ENCODE measurements at regions not wholly inside any gene's neighbourhood (a gene's known extent, or its start where the extent isn't known, plus 50 kb on each side); places are given as distances from the start of the nearest gene placed in this dataset.

GRCh38 chr4:166274136-166274761 lies 401.2 kb downstream of the TLL1 start:
- ATAC-seq = no peak
- DNase-seq = no peak

DNA sequence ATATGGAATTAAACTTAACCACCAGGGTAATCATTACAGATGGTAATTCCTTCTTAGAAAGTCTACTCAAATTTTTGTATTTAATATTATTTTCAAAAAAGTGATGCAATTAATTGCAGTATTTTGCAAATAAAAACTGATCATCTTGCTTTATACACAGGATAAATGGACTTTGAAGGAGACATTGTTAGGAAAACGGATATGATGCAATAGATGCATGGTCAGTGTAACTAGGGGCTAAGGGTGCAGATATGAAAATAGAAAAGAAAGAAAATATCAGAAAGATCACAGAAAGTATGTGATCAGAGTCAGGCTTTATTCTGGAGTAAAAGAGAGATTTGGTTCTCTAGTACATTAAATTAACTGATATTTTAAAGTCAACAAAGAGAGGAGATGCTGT lies 401.7 kb downstream of the TLL1 start:
- no peak for DNase-seq
- no peak for ATAC-seq

DNA sequence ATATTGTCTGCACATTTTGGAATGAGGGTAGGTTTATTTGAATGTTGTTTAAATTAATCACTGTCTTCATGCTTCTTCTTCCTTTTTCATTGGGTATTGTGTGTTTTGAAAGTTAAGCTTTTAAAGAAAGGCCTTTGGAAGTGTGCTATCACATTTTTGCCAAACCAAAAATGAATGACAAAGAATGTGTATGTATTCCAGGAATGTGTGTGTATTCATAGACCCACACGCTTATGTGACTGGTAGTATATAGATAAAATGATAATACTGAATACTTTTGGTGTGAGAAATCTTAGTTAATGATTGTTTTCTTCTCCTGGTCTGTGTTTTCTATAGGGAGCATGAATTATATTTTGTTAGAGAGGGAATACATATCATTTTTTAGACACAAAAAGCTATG lies 404.4 kb downstream of the TLL1 start:
- DNase-seq (no peak), ATAC-seq (no peak)

DNA sequence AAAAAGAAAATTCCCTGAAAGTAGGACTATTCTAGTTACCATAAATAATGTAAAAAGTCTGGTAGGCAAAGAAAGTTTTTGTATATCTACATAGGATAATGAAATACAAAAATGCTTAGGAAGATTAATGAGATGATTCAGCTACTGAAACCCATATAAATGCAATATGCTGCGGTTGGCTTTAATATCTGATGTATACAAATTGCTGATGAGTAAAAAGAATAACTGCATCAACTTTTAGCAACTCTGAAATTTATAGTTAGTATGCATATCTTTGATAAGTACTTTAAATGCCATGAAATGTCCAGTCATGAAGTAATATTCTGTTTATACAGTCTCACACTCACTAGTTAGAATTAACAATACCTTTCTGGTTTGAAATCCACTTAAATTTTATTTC lies 404.8 kb downstream of the TLL1 start:
- DNase-seq (no peak), ATAC-seq (no peak)

DNA sequence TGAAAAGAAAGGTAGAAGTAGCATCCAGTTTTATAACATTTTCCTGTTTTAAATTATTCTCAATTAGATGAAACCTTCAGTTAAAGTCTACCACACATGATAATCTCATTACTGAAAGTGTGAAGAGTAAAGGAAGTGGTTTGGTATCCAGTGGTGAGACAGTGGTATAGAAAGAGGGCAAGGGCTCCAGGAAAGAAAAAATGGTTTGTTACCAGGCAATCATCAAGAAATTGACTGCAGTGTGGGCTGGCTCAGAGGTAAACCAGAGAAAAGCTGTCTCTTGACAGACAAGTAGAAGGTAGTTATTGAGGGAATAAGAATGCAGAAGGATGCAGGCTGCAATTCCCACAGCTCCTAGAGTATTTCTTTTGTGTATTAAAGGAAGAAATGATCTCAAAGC lies 406.2 kb downstream of the TLL1 start:
- ATAC-seq = no peak
- DNase-seq = no peak

DNA sequence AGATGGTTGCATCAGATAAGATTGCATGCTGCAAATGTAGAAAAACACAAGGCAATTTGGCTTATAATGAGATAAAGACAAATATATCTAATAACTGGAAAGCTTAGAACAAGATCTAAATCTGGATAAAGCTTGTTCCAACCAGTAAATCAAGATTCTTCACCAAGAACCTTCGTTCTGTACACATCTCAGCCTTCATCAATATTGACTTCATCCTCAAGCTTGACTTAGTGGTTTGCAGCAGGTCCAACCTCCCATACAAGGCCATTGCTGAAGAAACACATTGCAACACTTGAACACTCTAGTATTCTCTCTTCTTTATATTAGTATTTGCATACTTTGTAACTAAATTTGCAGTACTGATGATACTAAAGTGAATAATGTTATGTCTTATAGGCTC lies 407.6 kb downstream of the TLL1 start:
- no peak for DNase-seq
- no peak for ATAC-seq

DNA sequence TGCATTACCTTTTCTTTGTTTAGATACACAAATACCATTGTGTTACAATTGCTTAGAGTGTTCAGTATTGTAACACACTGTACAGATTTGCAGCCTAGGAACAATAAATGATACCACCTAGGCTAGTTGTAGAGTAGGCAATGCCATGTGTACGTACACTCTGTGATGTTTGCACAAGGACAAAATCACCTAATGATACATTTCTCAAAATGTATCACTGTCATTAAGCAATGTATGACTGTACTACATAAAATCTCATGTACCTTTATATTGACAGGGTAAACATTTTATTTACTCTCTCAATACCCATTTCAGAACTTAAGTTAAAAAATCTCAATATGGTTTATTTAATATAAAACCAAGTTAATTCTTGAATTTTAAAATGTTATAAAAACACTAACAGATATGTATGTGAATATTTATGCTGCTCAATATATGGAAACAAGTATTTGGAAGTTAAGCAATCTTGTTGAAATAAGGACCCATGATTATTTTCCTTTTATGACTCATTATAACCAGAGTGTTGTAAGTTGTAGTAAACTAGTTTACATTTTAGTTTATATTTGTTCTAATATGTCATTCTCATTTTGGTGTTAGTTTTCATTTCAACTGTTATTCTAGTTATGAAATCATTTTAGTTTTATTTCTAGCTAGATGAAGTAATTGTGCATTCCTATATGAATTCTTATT lies 409.2 kb downstream of the TLL1 start:
- DNase-seq = no peak
- ATAC-seq = no peak

GRCh38 chr4:166284221-166284620 lies 411.2 kb downstream of the TLL1 start:
- DNase-seq (no peak), ATAC-seq (no peak)

- DNase-seq (no peak), ATAC-seq (no peak)
Measured at GRCh38 chr4:166290426-166290825, 417.4 kb downstream of the TLL1 start.

GRCh38 chr4:166293556-166293955 lies 420.5 kb downstream of the TLL1 start:
- DNase-seq (no peak), ATAC-seq (no peak)

- ATAC-seq (no peak), DNase-seq (no peak)
Measured at GRCh38 chr4:166301266-166301665, 428.2 kb downstream of the TLL1 start.

DNA sequence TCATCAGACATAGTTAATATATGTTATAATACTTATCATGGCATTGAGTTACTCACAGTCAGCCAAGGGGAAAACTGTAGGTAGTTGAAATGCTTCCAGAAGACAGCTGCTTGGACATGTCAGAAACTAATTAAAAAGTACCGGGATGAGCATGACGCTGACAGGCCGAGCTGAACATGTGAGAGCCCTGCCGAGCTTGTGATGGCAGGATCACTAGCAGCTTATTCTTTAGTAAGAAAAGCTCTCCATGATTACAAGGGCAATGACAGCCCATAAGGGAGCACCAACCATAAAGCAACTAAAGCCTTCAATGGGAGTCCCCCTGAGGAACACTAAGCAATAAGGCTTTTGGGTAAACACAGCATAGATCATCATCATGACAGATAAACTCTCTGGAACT lies 435.6 kb downstream of the TLL1 start:
- DNase-seq (no peak), ATAC-seq (no peak)

DNA sequence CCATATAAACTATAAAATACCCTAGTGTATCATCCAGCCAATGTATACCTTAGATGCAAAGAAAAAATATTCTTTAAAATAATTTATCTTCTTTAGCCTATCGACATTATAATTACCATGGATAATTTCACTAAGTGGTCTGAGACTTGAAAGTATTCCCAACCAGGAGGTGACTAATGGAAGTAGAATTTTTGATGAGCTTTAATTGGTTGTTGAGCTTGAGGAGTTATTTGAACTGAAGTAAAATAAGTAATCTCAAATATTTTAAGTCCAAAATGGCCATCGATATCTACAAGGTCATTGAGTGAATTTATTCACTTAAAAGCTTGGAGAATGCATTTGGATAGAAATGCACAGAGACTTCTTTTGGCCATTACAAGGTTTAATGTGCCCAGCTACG lies 436.2 kb downstream of the TLL1 start:
- no peak for DNase-seq
- ATAC-seq = no peak

DNA sequence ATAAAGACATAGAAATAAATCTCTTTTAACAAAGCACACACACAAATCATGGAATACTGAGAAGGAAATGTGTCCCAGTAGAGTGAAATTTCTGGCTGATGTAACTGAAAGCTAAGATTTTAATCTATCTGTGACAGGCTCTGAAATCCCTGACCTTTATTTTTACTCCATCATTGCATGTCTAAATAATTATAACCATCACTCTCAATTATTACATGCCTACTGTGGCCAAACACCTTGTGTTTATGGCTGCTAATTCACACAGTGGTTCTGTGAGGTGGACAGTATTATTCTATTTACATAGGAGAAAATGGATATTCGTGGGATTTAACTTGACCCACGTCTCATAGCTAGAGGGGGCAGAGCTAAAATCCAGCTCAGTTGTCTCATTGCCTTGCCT lies 438.1 kb downstream of the TLL1 start:
- DNase-seq (no peak), ATAC-seq (no peak)

DNA sequence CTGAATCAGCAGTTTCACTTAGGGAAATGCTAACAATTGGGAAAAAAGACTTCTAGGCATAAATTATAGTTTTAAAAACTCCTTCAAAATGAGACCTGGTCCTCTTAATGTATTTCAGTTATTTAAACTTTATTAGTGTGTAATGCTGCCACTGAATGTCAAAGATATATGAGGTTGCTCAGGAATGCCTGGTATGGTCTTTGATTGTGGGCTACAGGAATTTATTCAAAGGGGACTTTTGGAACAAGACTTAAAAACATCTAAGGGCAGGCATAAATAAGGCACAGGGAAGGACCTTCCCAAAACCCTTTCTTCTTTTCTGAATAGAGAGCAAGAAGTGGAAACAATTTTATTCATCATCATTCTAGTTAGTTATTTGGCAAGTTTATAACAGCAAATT lies 439.1 kb downstream of the TLL1 start:
- DNase-seq (no peak), ATAC-seq (no peak)

GRCh38 chr4:166314902-166315301 lies 441.9 kb downstream of the TLL1 start:
- no peak for DNase-seq
- no peak for ATAC-seq

- DNase-seq (no peak), ATAC-seq (no peak)
Measured at GRCh38 chr4:166315721-166316467, 442.9 kb downstream of the TLL1 start.

DNA sequence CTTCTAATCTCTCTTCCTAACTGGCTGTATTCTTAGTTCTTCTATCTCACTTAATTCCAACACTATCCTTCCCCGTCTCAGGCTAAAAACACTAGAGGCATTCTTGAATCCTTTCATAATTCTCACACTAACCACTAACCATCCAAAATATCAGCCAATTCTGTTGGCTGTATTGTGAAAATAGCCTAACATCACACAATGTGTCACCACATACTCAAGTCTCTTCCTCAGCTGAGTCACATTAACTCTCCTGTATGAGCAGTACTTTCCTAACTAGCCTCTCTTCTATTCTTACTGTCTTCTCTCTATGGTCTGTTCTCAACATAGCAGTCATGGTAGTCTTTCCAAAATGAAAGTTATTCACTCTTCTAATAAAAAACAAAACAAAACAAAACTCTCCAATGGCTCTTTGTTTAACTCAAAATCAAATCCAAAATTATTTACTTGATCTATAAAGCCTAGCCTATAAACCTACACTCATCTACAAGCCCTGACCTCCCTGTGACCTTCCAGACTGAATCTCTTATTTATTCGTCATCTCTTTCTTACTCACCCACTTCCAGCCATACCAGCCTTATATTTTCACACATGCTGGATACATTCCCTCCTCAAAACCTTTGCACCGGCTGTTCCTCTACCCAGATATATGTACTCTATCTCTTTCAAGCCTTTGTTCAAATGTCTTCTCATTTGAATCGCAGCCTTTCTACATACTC lies 445.9 kb downstream of the TLL1 start:
- ATAC-seq = no peak
- no peak for DNase-seq

DNA sequence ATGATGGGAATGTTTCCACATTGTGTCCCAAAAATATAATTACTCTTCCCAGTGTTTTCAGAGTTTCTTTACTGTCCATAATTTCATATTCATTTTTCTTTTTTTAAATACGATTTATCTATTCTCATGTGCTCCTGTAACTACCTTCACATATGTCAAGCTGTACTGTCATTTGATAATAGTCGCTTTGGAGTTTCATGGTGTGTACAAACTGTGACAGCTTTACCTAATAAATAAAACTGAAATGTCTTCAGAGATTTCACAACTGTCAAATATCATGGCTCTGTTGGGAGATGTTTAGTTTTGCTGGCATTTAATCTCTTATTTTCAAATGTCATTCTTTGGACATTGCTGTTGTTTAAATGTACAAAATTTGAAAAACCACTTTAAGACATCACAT lies 450.2 kb downstream of the TLL1 start:
- DNase-seq (no peak), ATAC-seq (no peak)

- ATAC-seq (no peak), DNase-seq (no peak)
Measured at GRCh38 chr4:166324321-166324720, 451.3 kb downstream of the TLL1 start.

- DNase-seq = no peak
- ATAC-seq = no peak
Measured at GRCh38 chr4:166335256-166335938, 462.4 kb downstream of the TLL1 start.

DNA sequence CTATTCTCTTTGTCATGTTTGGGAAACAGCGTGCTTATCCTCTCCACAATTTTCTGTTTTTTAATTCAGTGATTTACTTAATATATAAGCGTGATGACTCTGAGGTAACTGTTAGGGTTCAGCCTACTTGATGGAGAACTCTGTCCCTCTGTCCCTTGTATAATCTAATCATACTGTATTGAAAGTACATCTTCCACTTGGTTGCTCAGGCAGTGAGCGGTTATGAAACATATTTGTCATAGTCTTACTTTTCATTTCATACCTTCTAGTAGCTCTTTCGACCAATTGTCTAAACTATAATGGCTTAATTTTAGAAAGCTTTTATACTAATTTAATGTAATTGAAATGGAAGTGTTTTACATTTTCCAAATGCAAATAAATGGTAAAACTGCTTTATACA lies 469.0 kb downstream of the TLL1 start:
- DNase-seq = no peak
- ATAC-seq = no peak
